Nephron (organoid): ENCODE measurements at regions not wholly inside any gene's neighbourhood (a gene's known extent, or its start where the extent isn't known, plus 50 kb on each side); places are given as distances from the start of the nearest gene placed in this dataset.

Experiments used
- H3K27ac Mint-ChIP-seq, 3 experiments: 2 replicates each; pipeline ENCODE4 v1.8.0; 2020; ENCODE audit warnings: mixed read lengths in 3 of 3, mild to moderate bottlenecking in 2 of 3, moderate library complexity in 1 of 3
- H3K27me3 Mint-ChIP-seq: 2 replicates; pipeline ENCODE4 v1.8.0; 2021; ENCODE audit warnings: low read depth, mild to moderate bottlenecking, moderate library complexity, mixed read lengths
- H3K36me3 Mint-ChIP-seq: 2 replicates; pipeline ENCODE4 v1.8.0; 2020; ENCODE audit warnings: low read depth, mixed read lengths
- H3K4me1 Mint-ChIP-seq: 2 replicates; pipeline ENCODE4 v1.8.0; 2020; ENCODE audit warnings: mixed read lengths
- H3K4me3 Mint-ChIP-seq, 3 experiments: 2 replicates each; pipeline ENCODE4 v1.8.0; 2020; ENCODE audit warnings: mild to moderate bottlenecking in 3 of 3, mixed read lengths in 3 of 3, moderate library complexity in 2 of 3
- H3K9me3 Mint-ChIP-seq: 2 replicates; pipeline ENCODE4 v1.8.0; 2020; ENCODE audit warnings: mixed read lengths
- CTCF ChIP-seq, 3 experiments: fragments of 200-600 bp; sonication (generic); IDR thresholded peaks; one replicate each; pipeline ENCODE4 v1.5.0; 2021; ENCODE audit warnings: antibody characterized with exemption in 3 of 3; ENCODE audit not compliant: unreplicated experiment in 3 of 3

GRCh38 chr22:26816726-26817125, 159.3 kb downstream of the MIAT start:
- Mint-ChIP-seq H3K4me1 (peaks cover 3% of the 10 kb centered on the region), H3K9me3 (peaks cover 18% of the 10 kb centered on the region), H3K27ac (no peak overlapping the region), H3K27me3 (peaks cover 10% of the 10 kb centered on the region), H3K36me3 (peaks cover 9% of the 10 kb centered on the region), H3K4me3 (no peak overlapping the region)
- no peak for TF ChIP-seq CTCF (IDR thresholded peaks at IDR 0.05; ENCODE audit: unreplicated experiment in 3 of 3)

- Mint-ChIP-seq H3K27me3 (peaks cover 10% of the 10 kb centered on the region), H3K9me3 (peaks cover 18% of the 10 kb centered on the region), H3K27ac (no peak overlapping the region), H3K36me3 (peaks cover 9% of the 10 kb centered on the region), H3K4me1 (no peaks in the 10 kb centered on the region), H3K4me3 (no peak overlapping the region)
- no peak for TF ChIP-seq CTCF (IDR thresholded peaks at IDR 0.05; ENCODE audit: unreplicated experiment in 3 of 3)
These were observed 160.5 kb downstream of the MIAT start for GRCh38 chr22:26817926-26818325.

GRCh38 chr22:26821854-26822253, 164.5 kb downstream of the MIAT start:
- TF ChIP-seq CTCF (IDR thresholded peaks at IDR 0.05; ENCODE audit: unreplicated experiment in 3 of 3), result no peak
- Mint-ChIP-seq H3K4me3 (no peak overlapping the region), H3K4me1 (peaks cover 5% of the 10 kb centered on the region), H3K27me3 (peaks cover 10% of the 10 kb centered on the region), H3K9me3 (peaks cover 18% of the 10 kb centered on the region), H3K27ac (no peak overlapping the region), H3K36me3 (peaks cover 9% of the 10 kb centered on the region)

GRCh38 chr22:26822313-26822712, 164.9 kb downstream of the MIAT start:
- H3K27me3 Mint-ChIP-seq, result peaks cover 10% of the 10 kb centered on the region
- H3K27ac Mint-ChIP-seq, result no peak overlapping the region
- H3K36me3 Mint-ChIP-seq, result peaks cover 9% of the 10 kb centered on the region
- H3K4me3 Mint-ChIP-seq, result no peak overlapping the region
- peaks cover 8% of the 10 kb centered on the region for H3K4me1 Mint-ChIP-seq
- TF ChIP-seq CTCF (IDR thresholded peaks at IDR 0.05; ENCODE audit: unreplicated experiment in 3 of 3), result no peak
- peaks cover 13% of the 10 kb centered on the region for H3K9me3 Mint-ChIP-seq

- Mint-ChIP-seq H3K4me3 (no peak overlapping the region), H3K36me3 (peaks cover 5% of the 10 kb centered on the region), H3K4me1 (peaks cover 18% of the 10 kb centered on the region), H3K9me3 (peaks cover 3% of the 10 kb centered on the region), H3K27ac (no peak overlapping the region), H3K27me3 (peaks cover 10% of the 10 kb centered on the region)
- no peak for TF ChIP-seq CTCF (IDR thresholded peaks at IDR 0.05; ENCODE audit: unreplicated experiment in 3 of 3)
These were observed 166.6 kb downstream of the MIAT start for GRCh38 chr22:26823966-26824365.
